Tibial nerve (tissue), 4 donors: ENCODE measurements at regions not wholly inside any gene's neighbourhood (a gene's known extent, or its start where the extent isn't known, plus 50 kb on each side); places are given as distances from the start of the nearest gene placed in this dataset.

Source experiments
- EP300 ChIP-seq, 2 donors: sonication (generic); formaldehyde crosslinking; IDR thresholded peaks; one replicate each; pipeline ENCODE4 v1.6.1; 2017; ENCODE audit warnings: antibody characterized with exemption in 2 of 2, mild to moderate bottlenecking in 1 of 2
- POLR2A ChIP-seq, 2 donors: fragments of 450-650 bp; IDR thresholded peaks; one replicate each; pipeline ENCODE4 v1.6.1; 2017; ENCODE audit warnings: antibody characterized with exemption in 2 of 2, mild to moderate bottlenecking in 2 of 2, moderate library complexity in 2 of 2
- TF ChIP-seq, protein P1 (sequence below), 5 experiments: fragments of 200-600 bp in 3 of 5; fragments of 450-650 bp in 2 of 5; sonication (generic) in 3 of 5; IDR thresholded peaks; one replicate each; pipeline ENCODE4 v1.5.1; 2016 to 2019; ENCODE audit warnings: antibody characterized with exemption in 5 of 5, mild to moderate bottlenecking in 3 of 5, moderate library complexity in 2 of 5

DNA sequence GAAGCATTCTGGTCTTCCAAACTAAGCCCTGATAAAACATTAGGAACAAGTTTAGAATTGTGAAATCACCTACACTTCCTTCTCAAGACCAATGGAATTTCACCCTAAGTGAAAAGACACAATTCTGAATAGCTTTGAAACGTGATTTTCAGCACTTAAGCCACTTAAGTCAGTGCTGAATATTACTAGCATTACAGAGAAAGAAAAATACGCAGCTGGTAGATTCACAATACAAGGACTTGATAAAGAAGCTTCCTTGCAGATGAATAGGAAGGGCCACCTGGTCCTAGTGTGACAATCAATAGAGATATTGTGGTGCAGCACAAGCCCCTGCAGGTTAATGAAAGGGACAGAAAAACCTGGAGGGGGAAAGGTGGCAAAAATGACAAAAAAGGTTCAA is 353.1 kb upstream of the ALCAM start:
- TF ChIP-seq, protein P1, sequence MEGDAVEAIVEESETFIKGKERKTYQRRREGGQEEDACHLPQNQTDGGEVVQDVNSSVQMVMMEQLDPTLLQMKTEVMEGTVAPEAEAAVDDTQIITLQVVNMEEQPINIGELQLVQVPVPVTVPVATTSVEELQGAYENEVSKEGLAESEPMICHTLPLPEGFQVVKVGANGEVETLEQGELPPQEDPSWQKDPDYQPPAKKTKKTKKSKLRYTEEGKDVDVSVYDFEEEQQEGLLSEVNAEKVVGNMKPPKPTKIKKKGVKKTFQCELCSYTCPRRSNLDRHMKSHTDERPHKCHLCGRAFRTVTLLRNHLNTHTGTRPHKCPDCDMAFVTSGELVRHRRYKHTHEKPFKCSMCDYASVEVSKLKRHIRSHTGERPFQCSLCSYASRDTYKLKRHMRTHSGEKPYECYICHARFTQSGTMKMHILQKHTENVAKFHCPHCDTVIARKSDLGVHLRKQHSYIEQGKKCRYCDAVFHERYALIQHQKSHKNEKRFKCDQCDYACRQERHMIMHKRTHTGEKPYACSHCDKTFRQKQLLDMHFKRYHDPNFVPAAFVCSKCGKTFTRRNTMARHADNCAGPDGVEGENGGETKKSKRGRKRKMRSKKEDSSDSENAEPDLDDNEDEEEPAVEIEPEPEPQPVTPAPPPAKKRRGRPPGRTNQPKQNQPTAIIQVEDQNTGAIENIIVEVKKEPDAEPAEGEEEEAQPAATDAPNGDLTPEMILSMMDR (IDR thresholded peaks at IDR 0.05): no peak
- TF ChIP-seq POLR2A (IDR thresholded peaks at IDR 0.05) (no peak), EP300 (IDR thresholded peaks at IDR 0.05) (no peak)
